Stimulated activated CD4-positive, alpha-beta T cell treated with anti-CD3 and anti-CD28 coated beads, Interleukin-15, amount 100 ng/mL, for 24 hours (primary cell): ENCODE measurements at regions not wholly inside any gene's neighbourhood (a gene's known extent, or its start where the extent isn't known, plus 50 kb on each side); places are given as distances from the start of the nearest gene placed in this dataset.
"Not testable (repeated sequence)": the region's sequence is repeated elsewhere in the genome, so short reads cannot be mapped to it uniquely, and the experiment has no call there.

Experiments
- DNase-seq: peaks from one replicate; pipeline ENCODE4 v3.0.0-alpha.2; 2020

DNA sequence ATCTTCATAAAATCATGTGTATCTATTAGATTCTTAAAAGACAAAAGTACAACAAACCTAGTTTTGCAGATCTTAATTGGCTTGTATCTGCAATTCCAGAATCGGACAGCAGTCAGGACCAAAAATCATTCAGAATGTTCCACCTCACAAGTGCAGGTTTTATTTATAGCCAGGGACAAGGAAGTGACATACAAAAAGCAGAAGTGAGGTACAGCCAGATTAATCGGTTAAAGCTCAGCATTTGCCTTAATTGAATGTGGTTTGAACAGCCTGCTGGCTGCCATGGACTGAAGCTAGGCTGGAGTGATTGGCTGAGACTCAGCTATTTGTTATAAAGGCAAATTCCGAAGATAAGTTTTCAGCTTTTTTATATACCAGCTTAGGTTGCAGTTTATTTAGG lies 932.6 kb downstream of the C4orf33 start:
- DNase-seq: no peak

DNA sequence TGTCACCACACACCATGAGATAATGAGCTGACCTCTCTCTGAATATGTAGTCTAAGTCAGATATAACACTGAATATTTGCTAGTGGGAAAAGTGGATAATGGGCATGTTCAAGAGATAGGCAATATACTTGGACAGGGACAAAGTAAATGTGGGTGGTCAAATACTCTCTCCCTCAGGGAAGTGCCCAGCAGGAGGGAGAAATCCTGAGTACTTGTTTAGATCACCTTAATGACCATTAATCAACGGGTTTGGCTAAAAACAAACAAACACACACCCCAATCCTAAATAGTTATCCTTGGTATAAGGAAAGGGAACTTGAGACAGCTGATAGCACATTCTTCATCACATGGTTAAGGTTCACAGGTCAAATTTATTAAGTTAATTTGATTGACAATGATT lies 933.5 kb downstream of the C4orf33 start:
- no peak for DNase-seq

DNA sequence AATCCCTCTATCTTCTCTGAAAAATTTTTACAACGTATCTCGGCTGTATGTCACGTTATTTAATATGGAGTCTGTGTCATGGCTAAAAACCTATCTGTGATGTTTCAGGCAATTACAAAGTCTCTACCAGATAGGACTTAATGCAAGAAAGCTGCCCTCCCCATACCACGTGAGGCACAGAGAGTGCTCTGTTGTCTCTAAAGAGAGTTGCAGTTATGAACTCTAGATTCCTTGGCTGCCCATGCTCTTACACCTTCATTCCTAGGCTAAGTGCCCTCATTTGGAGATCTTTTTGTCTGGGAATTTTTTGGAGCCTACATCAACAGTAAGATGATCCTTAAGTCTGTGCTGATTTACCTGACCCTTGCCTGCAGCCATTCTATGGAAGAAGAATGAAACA lies 935.9 kb downstream of the C4orf33 start:
- DNase-seq: no peak

DNA sequence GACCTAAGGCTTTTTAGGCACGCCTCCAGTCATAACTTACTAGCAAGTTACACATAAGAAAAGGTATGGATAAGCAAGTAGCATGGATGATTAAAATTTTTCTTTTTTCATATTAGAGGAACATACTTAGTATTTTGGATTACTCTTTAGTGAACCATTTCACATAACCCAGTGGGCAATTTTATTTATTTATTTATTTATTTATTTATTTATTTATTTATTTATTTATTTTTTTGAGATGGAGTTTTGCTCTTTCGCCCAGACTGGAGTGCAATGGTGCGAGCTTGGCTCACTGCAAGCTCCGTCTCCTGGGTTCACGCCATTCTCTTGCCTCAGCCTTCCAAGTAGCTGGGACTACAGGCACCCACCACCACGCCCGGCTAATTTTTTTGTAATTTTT lies 937.7 kb downstream of the C4orf33 start:
- not testable (repeated sequence) for DNase-seq

DNA sequence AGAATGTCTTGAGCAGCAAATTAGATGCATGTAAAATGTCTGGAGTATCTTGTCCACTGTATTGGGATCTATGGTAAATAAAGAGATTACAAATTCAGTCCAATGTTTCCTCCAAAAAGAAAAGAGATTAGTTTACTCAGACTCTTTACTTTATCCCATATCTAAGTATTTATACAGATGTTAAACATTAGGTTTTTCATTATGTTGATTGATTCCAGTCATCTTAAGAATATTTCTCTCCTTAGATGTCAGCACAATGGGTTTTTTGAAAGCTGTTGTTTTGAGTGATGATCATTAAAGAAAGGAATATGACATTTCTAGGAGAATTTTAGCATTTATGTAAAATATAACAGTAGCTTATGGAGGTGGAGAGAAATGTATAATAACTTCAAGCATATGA lies 938.9 kb downstream of the C4orf33 start:
- no peak for DNase-seq

- DNase-seq: no peak
Measured at GRCh38 chr4:130035391-130035790, 939.4 kb downstream of the C4orf33 start.

- DNase-seq: not testable (repeated sequence)
Measured at GRCh38 chr4:130037866-130038265, 941.9 kb downstream of the C4orf33 start.

GRCh38 chr4:130038540-130038939 lies 942.6 kb downstream of the C4orf33 start:
- not testable (repeated sequence) for DNase-seq

- DNase-seq: no peak
Measured at GRCh38 chr4:130043732-130044160, 947.8 kb downstream of the C4orf33 start.

DNA sequence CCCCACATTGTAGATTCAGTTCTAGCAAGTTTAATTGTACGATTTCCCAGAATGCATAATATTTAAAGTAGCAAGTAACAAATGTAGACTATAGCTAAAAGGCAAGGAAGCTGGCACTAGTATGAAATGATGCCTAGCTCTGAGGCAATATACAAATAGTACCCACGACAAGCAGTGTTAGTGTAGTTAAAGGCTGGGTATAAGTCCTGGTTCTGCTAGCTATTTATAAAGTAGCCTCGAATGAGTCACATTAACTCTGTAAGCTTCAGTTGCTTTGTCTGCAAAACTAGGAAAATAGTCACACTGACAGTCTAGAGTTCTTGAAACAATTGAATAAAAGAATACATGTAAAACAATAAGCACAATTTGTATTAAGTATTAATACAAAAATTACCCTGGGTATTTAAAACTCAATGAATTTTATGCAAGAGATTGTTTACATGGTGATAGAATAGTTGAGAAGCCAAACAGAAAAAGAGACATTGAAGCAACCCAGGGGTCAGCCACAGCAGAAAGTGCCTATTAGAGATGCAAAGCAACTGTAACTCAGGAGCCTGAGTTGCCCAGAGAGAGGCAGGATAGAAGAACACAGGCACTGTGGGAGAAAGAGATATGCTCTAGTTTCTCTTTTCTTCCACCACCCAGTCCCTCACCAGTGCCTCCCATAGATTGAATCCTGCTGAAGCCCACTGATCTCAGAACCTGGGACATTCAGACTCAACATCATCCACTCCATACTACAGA lies 949.0 kb downstream of the C4orf33 start:
- no peak for DNase-seq

DNA sequence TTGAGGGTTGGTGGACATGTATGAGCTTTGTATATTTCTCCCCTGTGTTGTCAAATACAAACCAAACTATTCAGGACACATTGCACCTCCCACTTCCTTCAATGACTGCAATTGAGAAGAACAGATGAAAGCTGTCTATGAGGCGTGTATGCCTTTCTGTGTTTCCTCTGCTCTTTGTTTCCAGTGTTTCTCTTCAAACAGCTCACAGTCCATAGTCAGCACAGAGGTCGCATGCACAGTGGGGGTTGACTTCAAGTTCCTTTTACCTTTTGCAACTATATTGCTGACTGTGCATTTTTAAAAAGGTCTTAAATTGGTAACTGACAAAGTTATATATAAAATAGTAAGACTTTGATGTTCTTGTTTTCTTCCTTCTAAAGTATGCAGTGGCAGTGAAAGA lies 957.8 kb downstream of the C4orf33 start:
- DNase-seq: no peak

- no peak for DNase-seq
Measured at GRCh38 chr4:130054908-130055307, 959.0 kb downstream of the C4orf33 start.

DNA sequence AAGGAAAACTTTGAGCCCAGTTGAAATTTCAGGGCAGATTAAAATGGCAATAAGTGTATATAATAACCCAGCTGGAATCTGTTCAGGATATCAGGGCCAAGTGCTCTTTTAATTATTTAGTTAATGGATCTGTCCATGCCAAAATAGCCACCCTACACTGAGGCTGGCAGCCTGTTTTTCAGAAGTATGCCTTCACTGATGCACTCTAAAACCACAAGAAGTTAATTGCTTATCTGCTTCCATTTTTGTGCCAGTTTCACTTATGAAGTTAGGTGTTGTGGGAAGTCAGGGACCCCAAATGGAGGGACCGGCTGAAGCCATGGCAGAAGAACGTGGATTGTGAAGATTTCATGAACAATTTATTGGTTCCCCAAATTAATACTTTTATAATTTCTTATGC lies 960.3 kb downstream of the C4orf33 start:
- DNase-seq: no peak

DNA sequence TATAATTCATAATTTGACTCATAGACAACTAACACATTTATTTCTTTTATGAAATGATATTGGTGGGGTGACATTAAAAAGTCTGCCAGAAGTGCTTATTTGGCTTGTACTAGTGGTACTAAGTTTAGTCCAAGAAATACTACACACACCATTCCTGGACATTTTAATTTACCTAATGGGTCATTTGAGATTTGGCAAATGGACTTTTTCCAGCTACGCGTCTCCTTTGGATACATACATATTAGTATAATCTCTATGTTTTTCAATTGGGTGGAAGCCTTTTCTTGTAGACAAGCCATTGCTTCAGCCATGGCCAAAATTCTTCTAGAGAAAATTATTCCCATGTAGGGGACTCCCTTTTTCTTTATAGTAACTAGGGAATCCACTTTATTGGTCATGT lies 968.5 kb downstream of the C4orf33 start:
- no peak for DNase-seq

GRCh38 chr4:130067419-130067818 lies 971.5 kb downstream of the C4orf33 start:
- no peak for DNase-seq

GRCh38 chr4:130068072-130068471 lies 972.1 kb downstream of the C4orf33 start:
- DNase-seq: no peak

- DNase-seq: no peak
Measured at GRCh38 chr4:130071746-130072145, 975.8 kb downstream of the C4orf33 start.

- no peak for DNase-seq
Measured at GRCh38 chr4:130073145-130073790, 977.3 kb downstream of the C4orf33 start.

DNA sequence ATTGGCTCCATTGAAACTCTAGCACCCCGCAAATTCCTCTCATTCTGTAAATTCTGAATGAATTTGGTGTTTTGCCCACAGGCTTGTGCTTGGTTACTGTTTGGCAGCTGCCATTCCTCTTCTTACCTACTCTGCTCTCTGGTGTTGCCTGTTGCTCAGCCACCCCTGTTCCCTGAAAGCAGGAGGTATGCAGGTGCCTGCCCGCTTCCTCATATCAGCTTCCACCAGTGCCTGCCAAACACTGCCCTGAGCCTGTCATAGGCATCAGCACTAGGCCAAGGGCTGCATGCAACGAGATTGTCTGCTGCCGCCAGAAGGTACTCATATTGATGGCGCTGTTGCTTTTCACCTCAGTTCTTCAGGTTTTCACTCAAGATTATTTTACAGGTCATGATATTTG lies 978.1 kb downstream of the C4orf33 start:
- no peak for DNase-seq

GRCh38 chr4:130077275-130077674 lies 981.3 kb downstream of the C4orf33 start:
- DNase-seq: no peak

GRCh38 chr4:130079027-130079426 lies 983.1 kb downstream of the C4orf33 start:
- not testable (repeated sequence) for DNase-seq

DNA sequence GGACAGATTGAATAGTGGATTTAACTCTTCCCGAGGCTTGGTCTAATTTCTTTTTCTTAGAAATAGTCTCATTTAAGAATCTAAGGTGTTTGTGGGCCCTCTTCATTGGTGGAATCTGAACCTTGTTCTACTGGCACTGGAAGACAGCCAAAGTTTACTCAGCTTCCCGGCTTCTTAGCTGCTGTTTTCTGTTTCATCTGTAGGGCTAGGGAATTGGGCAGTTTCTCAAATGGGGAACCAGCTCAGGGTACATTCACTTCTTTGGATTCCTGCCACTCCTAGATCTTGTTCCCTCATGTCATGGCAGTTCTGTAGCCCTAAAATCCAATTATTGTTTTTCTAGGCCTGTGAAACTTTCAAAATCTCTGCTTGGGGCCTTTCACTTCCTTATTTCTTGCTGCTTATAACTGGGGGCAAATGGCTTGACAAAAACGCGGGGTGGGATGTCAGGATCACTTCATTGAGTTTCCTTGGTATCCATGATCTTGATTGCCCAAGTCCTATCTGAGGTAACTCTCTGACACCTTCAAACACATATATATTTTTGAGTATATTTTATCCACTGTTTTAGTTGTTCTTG lies 985.0 kb downstream of the C4orf33 start:
- no peak for DNase-seq

GRCh38 chr4:130090427-130090826 lies 994.5 kb downstream of the C4orf33 start:
- DNase-seq: no peak
